Spleen (tissue), 11 donors: ENCODE measurements at regions not wholly inside any gene's neighbourhood (a gene's known extent, or its start where the extent isn't known, plus 50 kb on each side); places are given as distances from the start of the nearest gene placed in this dataset.

Experiments used
- DNase-seq: peaks from one replicate; pipeline ENCODE4 v3.0.0-alpha.2; 2020
- H3K27ac ChIP-seq, 8 donors: fragments of 200-600 bp; sonication (generic) in 7 of 8; 1 replicate in 4 of 8; 2 replicates in 4 of 8; pipeline versions ENCODE4 v1.5.0 to v1.8.0; 2016 to 2021; ENCODE audit warnings: inconsistent platforms in 4 of 8, mild to moderate bottlenecking in 4 of 8, moderate library complexity in 1 of 8
- H3K27me3 ChIP-seq, 7 donors: fragments of 200-600 bp; sonication (generic) in 6 of 7; replicated peaks in 1 of 7; 1 replicate in 4 of 7; 2 replicates in 3 of 7; pipeline versions ENCODE4 v1.5.0 to v1.8.0; 2016 to 2021; ENCODE audit warnings: inconsistent platforms in 3 of 7, mild to moderate bottlenecking in 1 of 7
- H3K36me3 ChIP-seq, 6 donors: fragments of 200-600 bp; sonication (generic) in 5 of 6; 1 replicate in 4 of 6; 2 replicates in 2 of 6; pipeline versions ENCODE4 v1.5.0 to v1.8.0; 2016 to 2021; ENCODE audit warnings: inconsistent platforms in 2 of 6
- H3K4me1 ChIP-seq, 6 donors: fragments of 200-600 bp; sonication (generic) in 5 of 6; 1 replicate in 3 of 6; 2 replicates in 3 of 6; pipeline versions ENCODE4 v1.5.0 to v1.8.0; 2016 to 2021; ENCODE audit warnings: inconsistent platforms in 3 of 6
- H3K4me3 ChIP-seq, 8 donors: fragments of 200-600 bp; sonication (generic) in 7 of 8; 1 replicate in 4 of 8; 2 replicates in 4 of 8; pipeline versions ENCODE4 v1.5.0 to v1.8.0; 2016 to 2021; ENCODE audit warnings: inconsistent platforms in 4 of 8, mild to moderate bottlenecking in 4 of 8, moderate library complexity in 2 of 8
- H3K9me3 ChIP-seq, 8 donors: fragments of 200-600 bp; sonication (generic) in 7 of 8; 1 replicate in 4 of 8; 2 replicates in 4 of 8; pipeline versions ENCODE4 v1.5.0 to v1.8.0; 2016 to 2021; ENCODE audit warnings: inconsistent platforms in 4 of 8
- POLR2A ChIP-seq, 3 donors: fragments of 450-650 bp; IDR thresholded peaks; one replicate each; pipeline ENCODE4 v1.5.1; 2017; ENCODE audit warnings: antibody characterized with exemption in 3 of 3, mild to moderate bottlenecking in 1 of 3
- POLR2AphosphoS5 ChIP-seq, 3 donors: sonication (generic); formaldehyde crosslinking; IDR thresholded peaks; one replicate each; pipeline ENCODE4 v1.5.1; 2017; ENCODE audit warnings: antibody characterized with exemption in 3 of 3
- WGBS, 5 donors: extraction: QIAGEN DNeasy Blood & Tissue Kit in 3 of 5; methylation state at CpG; one replicate each; pipeline versions ENCODE4 v1.1.5 to v1.1.7; 2013 to 2018; 5-methylcytosine and 5-hydroxymethylcytosine counted together
- intact Hi-C: fragments of 100-400 bp; cut with DNase I; formaldehyde crosslinking; loops from one replicate; pipeline ENCODE4 v1.15.0; 2023; ENCODE audit warnings: low total_unique reads
- TF ChIP-seq, protein P1 (sequence below), 11 experiments: fragments of 200-600 bp in 7 of 11; fragments of 450-650 bp in 4 of 11; sonication (generic) in 4 of 11; IDR thresholded peaks in 8 of 11; conservative IDR thresholded peaks in 3 of 11; 1 replicate in 7 of 11; 2 replicates in 4 of 11; pipeline versions ENCODE4 v1.4.0 to v1.8.0; 2016 to 2021; ENCODE audit warnings: antibody characterized with exemption in 11 of 11, inconsistent platforms in 4 of 11, mild to moderate bottlenecking in 1 of 11
- donor health status: healthy with polysubstance abuse.
- donor health status: DM: no; HTN: no; CAD: no; lungs with moderate emphysema.
- donor health status: DM: no; HTN: no; CAD: no.
- donor health status: Bipolar disorder and iron deficiency.
- donor health status: healthy.
- donor health status: DM: no; HTN: no; CAD: no.
- donor health status: DM: yes; HTN: yes; CAD: no.

DNA sequence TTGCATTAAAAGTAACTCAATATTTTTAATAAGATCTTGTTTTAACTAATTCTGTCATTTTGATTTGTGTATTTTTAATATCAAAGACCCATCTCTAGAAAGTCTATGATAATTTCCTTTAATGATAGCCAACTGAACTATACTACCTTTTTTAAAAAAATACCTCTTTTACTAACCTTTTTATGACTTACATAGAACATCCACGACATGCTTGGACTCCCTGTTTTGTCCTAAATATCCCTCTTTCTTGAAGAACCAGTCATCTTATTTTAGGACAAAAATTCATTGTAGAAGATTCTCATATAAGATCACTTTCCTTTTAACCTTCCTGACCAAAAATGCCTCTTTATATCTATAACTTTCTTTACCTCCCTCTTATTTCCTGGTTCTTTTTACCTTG lies 76.8 kb upstream of the GC start:
- intact Hi-C loops = no loop called here

DNA sequence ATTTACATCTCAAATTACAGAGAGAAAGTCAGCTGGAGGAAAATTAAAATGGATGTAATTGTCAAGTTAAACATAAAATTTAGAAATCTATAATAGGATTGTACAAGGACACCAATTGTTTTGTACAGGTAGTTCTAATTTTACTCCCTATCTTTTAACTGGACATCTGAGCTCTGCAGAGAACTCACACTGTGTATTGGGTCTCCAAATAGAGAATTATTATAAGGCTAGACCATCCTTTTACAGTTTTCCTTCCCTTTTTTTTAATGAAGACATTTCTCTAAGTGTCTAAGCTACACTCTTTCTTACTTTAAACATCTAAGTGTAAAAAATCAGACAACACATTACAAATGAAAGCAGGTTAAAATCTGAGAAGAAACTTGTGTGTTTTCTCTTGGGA lies 78.4 kb upstream of the GC start:
- Histone ChIP-seq H3K9me3 (peaks cover 0 to 59% (median 47%) of the 10 kb centered on the region in 8 donors), H3K4me3 (no peak overlapping the region), H3K27me3 (no peaks in the 10 kb centered on the region), H3K4me1 (peaks cover 0 to under 1% (median 0%) of the 10 kb centered on the region in 6 donors), H3K36me3 (no peaks in the 10 kb centered on the region), H3K27ac (no peak overlapping the region)
- TF ChIP-seq POLR2AphosphoS5 (IDR thresholded peaks at IDR 0.05) = no peak
- TF ChIP-seq, protein P1, sequence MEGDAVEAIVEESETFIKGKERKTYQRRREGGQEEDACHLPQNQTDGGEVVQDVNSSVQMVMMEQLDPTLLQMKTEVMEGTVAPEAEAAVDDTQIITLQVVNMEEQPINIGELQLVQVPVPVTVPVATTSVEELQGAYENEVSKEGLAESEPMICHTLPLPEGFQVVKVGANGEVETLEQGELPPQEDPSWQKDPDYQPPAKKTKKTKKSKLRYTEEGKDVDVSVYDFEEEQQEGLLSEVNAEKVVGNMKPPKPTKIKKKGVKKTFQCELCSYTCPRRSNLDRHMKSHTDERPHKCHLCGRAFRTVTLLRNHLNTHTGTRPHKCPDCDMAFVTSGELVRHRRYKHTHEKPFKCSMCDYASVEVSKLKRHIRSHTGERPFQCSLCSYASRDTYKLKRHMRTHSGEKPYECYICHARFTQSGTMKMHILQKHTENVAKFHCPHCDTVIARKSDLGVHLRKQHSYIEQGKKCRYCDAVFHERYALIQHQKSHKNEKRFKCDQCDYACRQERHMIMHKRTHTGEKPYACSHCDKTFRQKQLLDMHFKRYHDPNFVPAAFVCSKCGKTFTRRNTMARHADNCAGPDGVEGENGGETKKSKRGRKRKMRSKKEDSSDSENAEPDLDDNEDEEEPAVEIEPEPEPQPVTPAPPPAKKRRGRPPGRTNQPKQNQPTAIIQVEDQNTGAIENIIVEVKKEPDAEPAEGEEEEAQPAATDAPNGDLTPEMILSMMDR (IDR thresholded peaks at IDR 0.05 in 8 of 11, conservative IDR thresholded peaks at IDR 0.05 in 3 of 11) = no peak
- no peak for TF ChIP-seq POLR2A (IDR thresholded peaks at IDR 0.05)
- DNase-seq = no peak
- intact Hi-C loops = no loop called here

More for the DNA sequence above, 76.8 kb upstream of the GC start:
- Histone ChIP-seq H3K4me3 (no peak overlapping the region), H3K27me3 (no peaks in the 10 kb centered on the region), H3K27ac (no peak overlapping the region), H3K36me3 (no peaks in the 10 kb centered on the region), H3K9me3 (peaks cover 0 to 59% (median 47%) of the 10 kb centered on the region in 8 donors), H3K4me1 (no peaks in the 10 kb centered on the region)
- TF ChIP-seq POLR2AphosphoS5 (IDR thresholded peaks at IDR 0.05) (no peak), POLR2A (IDR thresholded peaks at IDR 0.05) (no peak)
- TF ChIP-seq, protein P1 (IDR thresholded peaks at IDR 0.05 in 8 of 11, conservative IDR thresholded peaks at IDR 0.05 in 3 of 11) = no peak
- WGBS, 5 donors = 19 to 50% (median 34%) methylated on average over 1 of the region's 1 CpG
- DNase-seq = no peak

DNA sequence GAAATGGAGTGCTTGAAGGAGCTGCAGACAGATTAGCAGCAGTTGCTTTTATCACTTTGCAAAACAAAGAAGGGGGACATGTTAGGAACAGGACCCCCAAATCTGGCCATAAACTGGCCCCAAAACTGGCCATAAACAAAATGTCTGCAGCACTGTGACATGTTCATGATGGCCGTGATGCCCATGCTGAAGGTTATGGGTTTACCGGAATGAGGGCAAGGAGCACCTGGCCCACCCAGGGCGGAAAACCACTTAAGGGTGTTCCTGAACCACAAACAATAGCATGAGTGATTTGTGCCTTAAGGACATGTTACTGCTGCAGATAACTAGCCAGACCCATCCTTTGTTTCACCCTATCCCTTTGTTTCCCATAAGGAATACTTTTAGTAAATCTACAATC lies 79.6 kb upstream of the GC start:
- Histone ChIP-seq H3K36me3 (no peaks in the 10 kb centered on the region), H3K27ac (no peak overlapping the region), H3K27me3 (no peaks in the 10 kb centered on the region), H3K9me3 (peaks cover 0 to 59% (median 47%) of the 10 kb centered on the region in 8 donors), H3K4me1 (peaks cover 0 to 4% (median 0%) of the 10 kb centered on the region in 6 donors), H3K4me3 (no peak overlapping the region)
- 74 to 97% (median 90%) methylated on average over 2 to 3 of the region's 3 CpGs for WGBS, 5 donors
- intact Hi-C loops = no loop called here
- no peak for DNase-seq
- TF ChIP-seq POLR2AphosphoS5 (IDR thresholded peaks at IDR 0.05) (no peak), POLR2A (IDR thresholded peaks at IDR 0.05) (no peak)
- TF ChIP-seq, protein P1 (IDR thresholded peaks at IDR 0.05 in 8 of 11, conservative IDR thresholded peaks at IDR 0.05 in 3 of 11) = no peak

DNA sequence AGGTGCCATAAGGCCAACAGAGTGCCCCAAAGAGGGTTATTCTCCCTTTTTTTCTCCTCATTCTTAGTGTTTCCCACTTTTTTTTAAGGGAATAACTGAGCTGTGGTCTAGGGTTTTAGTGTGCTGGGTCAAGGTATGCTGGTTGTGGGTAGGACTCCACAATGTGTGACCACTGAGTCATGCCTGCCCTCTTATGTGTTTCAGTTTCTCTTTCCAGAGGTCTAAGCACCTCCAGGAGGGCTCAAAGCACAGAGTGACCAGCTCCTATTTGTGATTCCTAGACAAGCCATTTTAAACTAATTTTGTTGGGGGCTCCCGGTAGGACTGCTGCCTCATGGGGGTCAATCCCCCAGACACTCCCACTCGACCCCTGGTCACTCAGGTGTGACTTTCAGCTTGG lies 80.5 kb upstream of the GC start:
- H3K4me3 ChIP-seq = no peak overlapping the region
- peaks cover 0 to 56% (median 47%) of the 10 kb centered on the region in 8 donors for H3K9me3 ChIP-seq
- H3K4me1 ChIP-seq = peaks cover 0 to 4% (median 0%) of the 10 kb centered on the region in 6 donors
- 57 to 75% (median 69%) methylated on average over 2 of the region's 2 CpGs for WGBS, 5 donors
- H3K27me3 ChIP-seq = no peaks in the 10 kb centered on the region
- no peaks in the 10 kb centered on the region for H3K36me3 ChIP-seq
- DNase-seq = no peak
- H3K27ac ChIP-seq = no peak overlapping the region
- intact Hi-C loops = no loop called here
- TF ChIP-seq POLR2AphosphoS5 (IDR thresholded peaks at IDR 0.05) = no peak
- TF ChIP-seq, protein P1 (IDR thresholded peaks at IDR 0.05 in 8 of 11, conservative IDR thresholded peaks at IDR 0.05 in 3 of 11) = no peak
- no peak for TF ChIP-seq POLR2A (IDR thresholded peaks at IDR 0.05)
